HG03469 (cell line): ENCODE measurements at regions not wholly inside any gene's neighbourhood (a gene's known extent, or its start where the extent isn't known, plus 50 kb on each side); places are given as distances from the start of the nearest gene placed in this dataset.

Experiments
- ATAC-seq: cut with Tn5 transposase; IDR thresholded peaks from one replicate; pipeline ENCODE4 v1.9.1; 2021; ENCODE audit warnings: mild to moderate bottlenecking, moderate library complexity, moderate number of reproducible peaks; ENCODE audit not compliant: unreplicated experiment

- ATAC-seq: no peak
Measured at GRCh38 chr1:213914392-213914791, 73.4 kb upstream of the PROX1 start.

GRCh38 chr1:213921311-213921710 is 66.5 kb upstream of the PROX1 start:
- ATAC-seq: no peak

GRCh38 chr1:213921712-213922111 is 66.1 kb upstream of the PROX1 start:
- ATAC-seq: no peak

GRCh38 chr1:213925531-213926182 is 62.1 kb upstream of the PROX1 start:
- no peak for ATAC-seq

- no peak for ATAC-seq
Measured at GRCh38 chr1:213927846-213928245, 59.9 kb upstream of the PROX1 start.

- no peak for ATAC-seq
Measured at GRCh38 chr1:213929398-213929797, 58.4 kb upstream of the PROX1 start.

- no peak for ATAC-seq
Measured at GRCh38 chr1:213931836-213932235, 55.9 kb upstream of the PROX1 start.

GRCh38 chr1:213933336-213933735 is 54.4 kb upstream of the PROX1 start:
- ATAC-seq: no peak

- ATAC-seq: no peak
Measured at GRCh38 chr1:213934649-213935048, 53.1 kb upstream of the PROX1 start.

GRCh38 chr1:213936571-213936970 is 51.2 kb upstream of the PROX1 start:
- ATAC-seq: no peak
